Vagina (tissue), 2 donors: ENCODE measurements at regions not wholly inside any gene's neighbourhood (a gene's known extent, or its start where the extent isn't known, plus 50 kb on each side); places are given as distances from the start of the nearest gene placed in this dataset.

Source experiments
- DNase-seq, 2 donors: peaks; one replicate each; pipeline ENCODE4 v3.0.0-alpha.2; 2017; ENCODE audit errors: extremely low spot score in 2 of 2
- H3K27ac ChIP-seq: fragments of 200-600 bp; sonication (generic); one replicate; pipeline ENCODE4 v1.5.1; 2019
- H3K27me3 ChIP-seq: fragments of 200-600 bp; sonication (generic); one replicate; pipeline ENCODE4 v1.5.1; 2019
- H3K36me3 ChIP-seq, 2 donors: fragments of 200-600 bp; sonication (generic); one replicate each; pipeline ENCODE4 v1.5.1; 2017 to 2019
- H3K4me1 ChIP-seq: fragments of 200-600 bp; sonication (generic); one replicate; pipeline ENCODE4 v1.5.1; 2019
- H3K4me3 ChIP-seq, 2 donors: fragments of 200-600 bp; sonication (generic); 1 replicate in 1 of 2; 2 replicates in 1 of 2; pipeline ENCODE4 v1.5.1; 2016 to 2019
- H3K9me3 ChIP-seq: fragments of 200-600 bp; sonication (generic); one replicate; pipeline ENCODE4 v1.5.1; 2019
- CTCF ChIP-seq, 3 experiments: fragments of 450-650 bp in 2 of 3; fragments of 200-600 bp in 1 of 3; sonication (generic) in 1 of 3; IDR thresholded peaks; one replicate each; pipeline ENCODE4 v1.5.1; 2017 to 2019; ENCODE audit warnings: antibody characterized with exemption in 3 of 3, mild to moderate bottlenecking in 2 of 3, moderate library complexity in 2 of 3
- POLR2A ChIP-seq, 2 donors: fragments of 450-650 bp; IDR thresholded peaks; one replicate each; pipeline ENCODE4 v1.6.1; 2017; ENCODE audit warnings: antibody characterized with exemption in 2 of 2, mild to moderate bottlenecking in 2 of 2, moderate library complexity in 2 of 2
- POLR2AphosphoS5 ChIP-seq, 2 donors: sonication (generic); formaldehyde crosslinking; IDR thresholded peaks; one replicate each; pipeline ENCODE4 v1.9.0; 2017; ENCODE audit warnings: antibody characterized with exemption in 2 of 2, mild to moderate bottlenecking in 2 of 2, low read depth in 1 of 2; ENCODE audit not compliant: insufficient read depth in 1 of 2
- intact Hi-C: fragments of 100-400 bp; cut with DNase I; formaldehyde crosslinking; loops from one replicate; pipeline ENCODE4 v1.15.1; 2023

GRCh38 chr7:85699482-85699881, 512.6 kb upstream of the SEMA3D start:
- no peaks in the 10 kb centered on the region for H3K9me3 ChIP-seq
- intact Hi-C loops: no loop called here
- H3K4me1 ChIP-seq: no peaks in the 10 kb centered on the region
- H3K4me3 ChIP-seq: no peak overlapping the region
- no peak overlapping the region for H3K27ac ChIP-seq
- H3K27me3 ChIP-seq: no peaks in the 10 kb centered on the region
- TF ChIP-seq CTCF (IDR thresholded peaks at IDR 0.05): no peak
- no peak for TF ChIP-seq POLR2AphosphoS5 (IDR thresholded peaks at IDR 0.05; ENCODE audit: insufficient read depth in 1 of 2, low read depth in 1 of 2)
- TF ChIP-seq POLR2A (IDR thresholded peaks at IDR 0.05): no peak
- H3K36me3 ChIP-seq: no peaks in the 10 kb centered on the region
- DNase-seq: no peak

GRCh38 chr7:85695533-85695932, 508.7 kb upstream of the SEMA3D start:
- Histone ChIP-seq H3K9me3 (no peaks in the 10 kb centered on the region), H3K36me3 (no peaks in the 10 kb centered on the region), H3K27ac (no peak overlapping the region), H3K4me1 (no peaks in the 10 kb centered on the region), H3K4me3 (no peak overlapping the region), H3K27me3 (no peaks in the 10 kb centered on the region)
- no peak for TF ChIP-seq CTCF (IDR thresholded peaks at IDR 0.05)
- no peak for TF ChIP-seq POLR2A (IDR thresholded peaks at IDR 0.05)
- TF ChIP-seq POLR2AphosphoS5 (IDR thresholded peaks at IDR 0.05; ENCODE audit: insufficient read depth in 1 of 2, low read depth in 1 of 2): no peak
- no peak for DNase-seq
- intact Hi-C loops: no loop called here

GRCh38 chr7:85695041-85695440, 508.2 kb upstream of the SEMA3D start:
- DNase-seq: no peak
- H3K4me3 ChIP-seq: no peak overlapping the region
- no peaks in the 10 kb centered on the region for H3K36me3 ChIP-seq
- H3K4me1 ChIP-seq: no peaks in the 10 kb centered on the region
- intact Hi-C loops: no loop called here
- no peaks in the 10 kb centered on the region for H3K27me3 ChIP-seq
- H3K27ac ChIP-seq: no peak overlapping the region
- no peak for TF ChIP-seq CTCF (IDR thresholded peaks at IDR 0.05)
- TF ChIP-seq POLR2A (IDR thresholded peaks at IDR 0.05): no peak
- no peak for TF ChIP-seq POLR2AphosphoS5 (IDR thresholded peaks at IDR 0.05; ENCODE audit: insufficient read depth in 1 of 2, low read depth in 1 of 2)
- H3K9me3 ChIP-seq: no peaks in the 10 kb centered on the region

GRCh38 chr7:85693326-85693725, 506.5 kb upstream of the SEMA3D start:
- TF ChIP-seq POLR2A (IDR thresholded peaks at IDR 0.05) (no peak), CTCF (IDR thresholded peaks at IDR 0.05) (no peak), POLR2AphosphoS5 (IDR thresholded peaks at IDR 0.05; ENCODE audit: insufficient read depth in 1 of 2, low read depth in 1 of 2) (no peak)
- H3K4me3 ChIP-seq: no peak overlapping the region
- H3K27me3 ChIP-seq: no peaks in the 10 kb centered on the region
- no peaks in the 10 kb centered on the region for H3K4me1 ChIP-seq
- intact Hi-C loops: no loop called here
- no peak for DNase-seq
- H3K36me3 ChIP-seq: no peaks in the 10 kb centered on the region
- no peak overlapping the region for H3K27ac ChIP-seq
- H3K9me3 ChIP-seq: no peaks in the 10 kb centered on the region

- H3K4me3 ChIP-seq: no peak overlapping the region
- H3K27ac ChIP-seq: no peak overlapping the region
- DNase-seq: no peak
- no peaks in the 10 kb centered on the region for H3K9me3 ChIP-seq
- TF ChIP-seq POLR2A (IDR thresholded peaks at IDR 0.05) (no peak), CTCF (IDR thresholded peaks at IDR 0.05) (no peak), POLR2AphosphoS5 (IDR thresholded peaks at IDR 0.05; ENCODE audit: insufficient read depth in 1 of 2, low read depth in 1 of 2) (no peak)
- intact Hi-C loops: no loop called here
- H3K4me1 ChIP-seq: no peaks in the 10 kb centered on the region
- no peaks in the 10 kb centered on the region for H3K27me3 ChIP-seq
- H3K36me3 ChIP-seq: no peaks in the 10 kb centered on the region
Measured at GRCh38 chr7:85688712-85689111, 501.9 kb upstream of the SEMA3D start.
